ENCODE measurements at regions not wholly inside any gene's neighbourhood (a gene's known extent, or its start where the extent isn't known, plus 50 kb on each side); places are given as distances from the start of the nearest gene placed in this dataset.

DNA sequence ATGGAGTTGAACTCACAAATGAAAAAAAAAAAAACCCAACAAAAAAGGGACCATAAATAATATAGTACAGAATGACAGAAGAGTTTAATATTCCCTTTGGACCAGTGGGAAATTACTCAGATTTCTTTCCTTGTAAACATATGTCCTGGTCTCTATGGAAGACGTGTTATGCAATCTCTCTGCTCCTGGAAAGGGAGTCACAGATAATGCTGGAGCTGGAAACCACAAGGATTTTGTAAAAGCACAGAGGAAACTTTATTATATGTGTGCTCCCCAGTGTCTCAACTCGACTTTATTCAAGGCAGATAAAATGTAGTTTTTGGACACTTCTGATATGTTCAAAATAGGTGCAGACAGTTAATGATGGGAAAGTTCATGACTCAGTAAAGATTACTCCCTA, 88.1 kb upstream of the ZFP64 start:
- Mint-ChIP-seq H3K27me3 (ENCODE audit: insufficient read depth, unreplicated experiment) (peaks cover 28% of the 10 kb centered on the region), H3K4me1 (ENCODE audit: low read depth, unreplicated experiment) (no peaks in the 10 kb centered on the region), H3K36me3 (ENCODE audit: insufficient read depth, unreplicated experiment) (no peaks in the 10 kb centered on the region), H3K9me3 (ENCODE audit: unreplicated experiment) (no peaks in the 10 kb centered on the region), H3K4me3 (ENCODE audit: unreplicated experiment) (no peak overlapping the region), H3K27ac (ENCODE audit: unreplicated experiment) (no peak overlapping the region)
- intact Hi-C loops (cut with micrococcal nuclease; ENCODE audit: unreplicated experiment) = no loop called here
- ChIA-PET CTCF (no interaction called here), POLR2A (interaction anchor here (0.7 kb wide), 1 partner anchor 180 kb away, joined by 4 read pairs; no protein-coding TSS in a partner anchor)
- Histone ChIP-seq H3K27me3 (replicated peaks; ENCODE audit: control insufficient read depth, insufficient read depth, low read length) (no peaks in the 10 kb centered on the region; the same call in 1 of the 2 replicates), H3K9me3 (no peaks in the 10 kb centered on the region), H3K4me1 (no peaks in the 10 kb centered on the region), H3K36me3 (ENCODE audit: control insufficient read depth, insufficient read depth, low read length) (no peaks in the 10 kb centered on the region), H3K4me3 (ENCODE audit: low read depth, low read length) (no peak overlapping the region)
- no TSS peak for BruUV-seq (replicated peaks)
- TF ChIP-seq, protein P1, sequence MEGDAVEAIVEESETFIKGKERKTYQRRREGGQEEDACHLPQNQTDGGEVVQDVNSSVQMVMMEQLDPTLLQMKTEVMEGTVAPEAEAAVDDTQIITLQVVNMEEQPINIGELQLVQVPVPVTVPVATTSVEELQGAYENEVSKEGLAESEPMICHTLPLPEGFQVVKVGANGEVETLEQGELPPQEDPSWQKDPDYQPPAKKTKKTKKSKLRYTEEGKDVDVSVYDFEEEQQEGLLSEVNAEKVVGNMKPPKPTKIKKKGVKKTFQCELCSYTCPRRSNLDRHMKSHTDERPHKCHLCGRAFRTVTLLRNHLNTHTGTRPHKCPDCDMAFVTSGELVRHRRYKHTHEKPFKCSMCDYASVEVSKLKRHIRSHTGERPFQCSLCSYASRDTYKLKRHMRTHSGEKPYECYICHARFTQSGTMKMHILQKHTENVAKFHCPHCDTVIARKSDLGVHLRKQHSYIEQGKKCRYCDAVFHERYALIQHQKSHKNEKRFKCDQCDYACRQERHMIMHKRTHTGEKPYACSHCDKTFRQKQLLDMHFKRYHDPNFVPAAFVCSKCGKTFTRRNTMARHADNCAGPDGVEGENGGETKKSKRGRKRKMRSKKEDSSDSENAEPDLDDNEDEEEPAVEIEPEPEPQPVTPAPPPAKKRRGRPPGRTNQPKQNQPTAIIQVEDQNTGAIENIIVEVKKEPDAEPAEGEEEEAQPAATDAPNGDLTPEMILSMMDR (IDR thresholded peaks at IDR 0.05; ENCODE audit: insufficient read depth in 1 of 2, low read depth in 1 of 2, low read length in 1 of 2, severe bottlenecking in 1 of 2, unreplicated experiment in 1 of 2) = no peak
- no peak for DNase-seq

DNA sequence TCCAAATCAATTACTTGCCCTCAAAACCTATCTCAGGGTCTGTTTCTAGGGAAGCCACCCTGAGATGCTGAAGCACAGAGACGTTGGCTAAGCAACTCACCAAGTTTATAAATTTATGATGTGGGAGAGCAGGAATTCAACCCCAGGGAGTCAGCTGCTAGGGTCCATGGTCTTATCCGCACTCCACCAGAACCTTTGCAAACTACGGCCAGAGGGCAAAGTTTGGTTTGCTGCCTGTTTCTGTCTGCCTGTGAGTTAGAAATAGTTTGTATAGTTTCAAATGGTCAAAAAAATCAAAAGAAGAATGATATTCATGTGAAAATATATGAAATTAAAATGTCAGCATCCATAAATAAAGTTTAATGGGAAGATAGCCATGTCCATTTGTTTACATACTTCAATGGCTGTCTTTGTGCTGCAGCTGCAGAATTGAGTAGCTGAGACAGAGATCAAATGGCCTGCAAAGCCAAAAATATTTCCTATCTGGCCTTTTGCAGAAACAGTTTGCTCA, 83.7 kb upstream of the ZFP64 start:
- TF ChIP-seq, protein P1 (IDR thresholded peaks at IDR 0.05; ENCODE audit: insufficient read depth in 1 of 2, low read depth in 1 of 2, low read length in 1 of 2, severe bottlenecking in 1 of 2, unreplicated experiment in 1 of 2) = no peak
- H3K4me1 ChIP-seq = no peaks in the 10 kb centered on the region
- no peak overlapping the region for H3K4me3 Mint-ChIP-seq (ENCODE audit: unreplicated experiment)
- no peak overlapping the region for H3K27ac Mint-ChIP-seq (ENCODE audit: unreplicated experiment)
- H3K36me3 ChIP-seq (ENCODE audit: control insufficient read depth, insufficient read depth, low read length) = no peaks in the 10 kb centered on the region
- H3K36me3 Mint-ChIP-seq (ENCODE audit: insufficient read depth, unreplicated experiment) = no peaks in the 10 kb centered on the region
- no peaks in the 10 kb centered on the region for H3K9me3 ChIP-seq
- BruUV-seq (replicated peaks) = no TSS peak
- POLR2A ChIA-PET = no interaction called here
- no peak overlapping the region for H3K4me3 ChIP-seq (ENCODE audit: low read depth, low read length)
- DNase-seq = no peak
- no peaks in the 10 kb centered on the region for H3K9me3 Mint-ChIP-seq (ENCODE audit: unreplicated experiment)
- intact Hi-C loops (cut with micrococcal nuclease; ENCODE audit: unreplicated experiment) = no loop called here
- H3K27me3 ChIP-seq (replicated peaks; ENCODE audit: control insufficient read depth, insufficient read depth, low read length) = no peaks in the 10 kb centered on the region
- no peaks in the 10 kb centered on the region for H3K4me1 Mint-ChIP-seq (ENCODE audit: low read depth, unreplicated experiment)
- CTCF ChIA-PET = interaction anchor here (1.3 kb wide), 1 partner anchor 38 kb away, joined by 5 read pairs; no protein-coding TSS in a partner anchor
- peaks cover 13% of the 10 kb centered on the region for H3K27me3 Mint-ChIP-seq (ENCODE audit: insufficient read depth, unreplicated experiment)

DNA sequence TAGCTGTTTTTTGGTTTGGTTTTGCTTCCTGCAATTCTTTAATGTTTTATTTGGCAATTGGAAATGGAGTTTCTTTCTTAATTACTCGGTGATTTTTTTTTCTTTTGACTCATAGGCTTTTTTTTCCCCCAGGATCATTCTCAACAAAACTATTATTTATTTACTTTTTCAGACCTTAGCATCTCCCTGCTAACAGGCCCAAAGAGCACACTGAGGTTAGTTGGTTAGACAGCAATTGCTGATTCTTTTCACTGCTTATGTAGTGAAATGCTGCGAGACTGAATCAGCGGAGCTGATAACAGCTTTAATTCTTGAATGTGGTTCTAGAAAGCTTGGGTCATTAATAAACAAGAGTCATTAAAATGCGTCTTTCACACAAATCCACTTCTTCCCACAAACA, 79.1 kb upstream of the ZFP64 start:
- ChIA-PET POLR2A (no interaction called here), CTCF (no interaction called here)
- no TSS peak for BruUV-seq (replicated peaks)
- no peaks in the 10 kb centered on the region for H3K36me3 ChIP-seq (ENCODE audit: control insufficient read depth, insufficient read depth, low read length)
- Mint-ChIP-seq H3K27me3 (ENCODE audit: insufficient read depth, unreplicated experiment) (peaks cover 21% of the 10 kb centered on the region), H3K4me3 (ENCODE audit: unreplicated experiment) (no peak overlapping the region), H3K9me3 (ENCODE audit: unreplicated experiment) (no peaks in the 10 kb centered on the region), H3K36me3 (ENCODE audit: insufficient read depth, unreplicated experiment) (no peaks in the 10 kb centered on the region), H3K27ac (ENCODE audit: unreplicated experiment) (no peak overlapping the region), H3K4me1 (ENCODE audit: low read depth, unreplicated experiment) (no peaks in the 10 kb centered on the region)
- intact Hi-C loops (cut with micrococcal nuclease; ENCODE audit: unreplicated experiment) = no loop called here
- TF ChIP-seq, protein P1 (IDR thresholded peaks at IDR 0.05; ENCODE audit: insufficient read depth in 1 of 2, low read depth in 1 of 2, low read length in 1 of 2, severe bottlenecking in 1 of 2, unreplicated experiment in 1 of 2) = no peak
- H3K9me3 ChIP-seq = no peaks in the 10 kb centered on the region
- H3K4me3 ChIP-seq (ENCODE audit: low read depth, low read length) = no peak overlapping the region
- no peaks in the 10 kb centered on the region for H3K4me1 ChIP-seq
- H3K27me3 ChIP-seq (replicated peaks; ENCODE audit: control insufficient read depth, insufficient read depth, low read length) = no peaks in the 10 kb centered on the region
- no peak for DNase-seq
